HepG2 (cell line): ENCODE measurements at regions not wholly inside any gene's neighbourhood (a gene's known extent, or its start where the extent isn't known, plus 50 kb on each side); places are given as distances from the start of the nearest gene placed in this dataset.

Source experiments
- ATF3 ChIP-seq: sonication (generic); formaldehyde crosslinking; IDR thresholded peaks from 2 replicates; pipeline ENCODE4 v1.4.0; 2020; ENCODE audit warnings: missing genetic modification reagents
- CBX5 ChIP-seq: sonication (generic); formaldehyde crosslinking; IDR thresholded peaks from 2 replicates; pipeline ENCODE4 v1.4.0; 2020; ENCODE audit warnings: missing genetic modification reagents, borderline replicate concordance
- CTCF ChIP-seq: sonication (generic); formaldehyde crosslinking; IDR thresholded peaks from 2 replicates; pipeline ENCODE4 v1.5.0; 2020; ENCODE audit warnings: mild to moderate bottlenecking, missing genetic modification reagents, moderate library complexity
- NBN ChIP-seq: fragments of 450-650 bp; conservative IDR thresholded peaks from 2 replicates; pipeline ENCODE4 v1.6.1; 2017
- PRPF4 ChIP-seq: fragments of 200-400 bp; formaldehyde crosslinking; IDR thresholded peaks from 2 replicates; pipeline ENCODE4 v1.6.1; 2016; ENCODE audit warnings: low read length, low read depth; ENCODE audit not compliant: poor library complexity, severe bottlenecking
- RBM39 ChIP-seq: fragments of 200-400 bp; formaldehyde crosslinking; IDR thresholded peaks from one replicate; pipeline ENCODE4 v1.6.1; 2018; ENCODE audit warnings: antibody characterized with exemption, mild to moderate bottlenecking, low read depth, low read length; ENCODE audit not compliant: poor library complexity, severe bottlenecking
- RFX1 ChIP-seq: fragments of 450-650 bp; IDR thresholded peaks from 2 replicates; pipeline ENCODE4 v1.6.1; 2017
- SP5 ChIP-seq: IDR thresholded peaks from 2 replicates; pipeline ENCODE4 v1.6.1; 2016; ENCODE audit warnings: low read depth, borderline replicate concordance
- SRSF1 ChIP-seq: fragments of 200-400 bp; formaldehyde crosslinking; optimal IDR thresholded peaks from 2 replicates; pipeline ENCODE3; 2017; ENCODE audit warnings: mild to moderate bottlenecking, low read depth, low read length, moderate library complexity
- THRA ChIP-seq: sonication (generic); formaldehyde crosslinking; IDR thresholded peaks from 2 replicates; pipeline ENCODE4 v1.4.0; 2020; ENCODE audit warnings: missing genetic modification reagents, borderline replicate concordance
- ZBTB20 ChIP-seq: sonication (generic); formaldehyde crosslinking; IDR thresholded peaks from 2 replicates; pipeline ENCODE4 v1.8.1; 2023; ENCODE audit warnings: missing genetic modification reagents, low read depth, mild to moderate bottlenecking, borderline replicate concordance
- ZNF136 ChIP-seq: sonication (generic); formaldehyde crosslinking; IDR thresholded peaks from 2 replicates; pipeline ENCODE4 v1.8.1; 2022; ENCODE audit warnings: low read depth, mild to moderate bottlenecking, moderate library complexity, missing genetic modification reagents
- ZNF629 ChIP-seq: sonication (generic); formaldehyde crosslinking; conservative IDR thresholded peaks from 2 replicates; pipeline ENCODE4 v1.5.0; 2020; ENCODE audit warnings: missing genetic modification reagents
- TF ChIP-seq, protein P1 (sequence below): sonication (generic); formaldehyde crosslinking; IDR thresholded peaks from 2 replicates; pipeline ENCODE4 v1.4.0; 2020; ENCODE audit warnings: missing genetic modification reagents

DNA sequence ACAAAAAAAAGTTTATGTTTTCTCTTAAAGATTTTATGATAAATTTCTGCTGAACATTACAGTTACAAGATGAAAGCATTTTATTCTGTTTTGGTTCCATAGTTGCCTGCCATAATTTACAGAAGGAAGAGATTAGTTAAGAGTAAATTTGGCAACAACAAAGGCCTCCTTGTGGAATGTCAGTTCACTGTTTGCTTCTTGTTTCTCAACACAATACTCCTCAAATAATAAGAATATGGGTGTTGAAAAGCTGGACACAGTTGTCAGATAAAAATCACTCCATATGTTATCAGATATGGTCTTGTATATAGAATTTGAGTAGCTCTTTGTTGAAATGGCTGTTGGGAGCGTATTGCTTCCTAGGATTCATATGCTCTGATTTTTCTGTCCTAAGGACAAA is 359.5 kb downstream of the CPS1 start (continued):
- TF ChIP-seq THRA (CRISPR knock-in tag) (peak; percentile 40; the same call in 1 of the 2 replicates), ZNF136 (CRISPR knock-in tag) (no peak), SRSF1 (no peak), CBX5 (CRISPR knock-in tag) (no peak), ATF3 (no peak), PRPF4 (no peak), ZNF629 (no peak), NBN (no peak), SP5 (no peak), RBM39 (no peak), CTCF (no peak), RFX1 (no peak), ZBTB20 (CRISPR knock-in tag) (no peak)
- TF ChIP-seq, protein P1, sequence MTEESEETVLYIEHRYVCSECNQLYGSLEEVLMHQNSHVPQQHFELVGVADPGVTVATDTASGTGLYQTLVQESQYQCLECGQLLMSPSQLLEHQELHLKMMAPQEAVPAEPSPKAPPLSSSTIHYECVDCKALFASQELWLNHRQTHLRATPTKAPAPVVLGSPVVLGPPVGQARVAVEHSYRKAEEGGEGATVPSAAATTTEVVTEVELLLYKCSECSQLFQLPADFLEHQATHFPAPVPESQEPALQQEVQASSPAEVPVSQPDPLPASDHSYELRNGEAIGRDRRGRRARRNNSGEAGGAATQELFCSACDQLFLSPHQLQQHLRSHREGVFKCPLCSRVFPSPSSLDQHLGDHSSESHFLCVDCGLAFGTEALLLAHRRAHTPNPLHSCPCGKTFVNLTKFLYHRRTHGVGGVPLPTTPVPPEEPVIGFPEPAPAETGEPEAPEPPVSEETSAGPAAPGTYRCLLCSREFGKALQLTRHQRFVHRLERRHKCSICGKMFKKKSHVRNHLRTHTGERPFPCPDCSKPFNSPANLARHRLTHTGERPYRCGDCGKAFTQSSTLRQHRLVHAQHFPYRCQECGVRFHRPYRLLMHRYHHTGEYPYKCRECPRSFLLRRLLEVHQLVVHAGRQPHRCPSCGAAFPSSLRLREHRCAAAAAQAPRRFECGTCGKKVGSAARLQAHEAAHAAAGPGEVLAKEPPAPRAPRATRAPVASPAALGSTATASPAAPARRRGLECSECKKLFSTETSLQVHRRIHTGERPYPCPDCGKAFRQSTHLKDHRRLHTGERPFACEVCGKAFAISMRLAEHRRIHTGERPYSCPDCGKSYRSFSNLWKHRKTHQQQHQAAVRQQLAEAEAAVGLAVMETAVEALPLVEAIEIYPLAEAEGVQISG: no peak
- TF ChIP-seq, all 625 proteins: peak for 32
